ENCODE measurements at regions not wholly inside any gene's neighbourhood (a gene's known extent, or its start where the extent isn't known, plus 50 kb on each side); places are given as distances from the start of the nearest gene placed in this dataset.

- TF ChIP-seq, protein P1, sequence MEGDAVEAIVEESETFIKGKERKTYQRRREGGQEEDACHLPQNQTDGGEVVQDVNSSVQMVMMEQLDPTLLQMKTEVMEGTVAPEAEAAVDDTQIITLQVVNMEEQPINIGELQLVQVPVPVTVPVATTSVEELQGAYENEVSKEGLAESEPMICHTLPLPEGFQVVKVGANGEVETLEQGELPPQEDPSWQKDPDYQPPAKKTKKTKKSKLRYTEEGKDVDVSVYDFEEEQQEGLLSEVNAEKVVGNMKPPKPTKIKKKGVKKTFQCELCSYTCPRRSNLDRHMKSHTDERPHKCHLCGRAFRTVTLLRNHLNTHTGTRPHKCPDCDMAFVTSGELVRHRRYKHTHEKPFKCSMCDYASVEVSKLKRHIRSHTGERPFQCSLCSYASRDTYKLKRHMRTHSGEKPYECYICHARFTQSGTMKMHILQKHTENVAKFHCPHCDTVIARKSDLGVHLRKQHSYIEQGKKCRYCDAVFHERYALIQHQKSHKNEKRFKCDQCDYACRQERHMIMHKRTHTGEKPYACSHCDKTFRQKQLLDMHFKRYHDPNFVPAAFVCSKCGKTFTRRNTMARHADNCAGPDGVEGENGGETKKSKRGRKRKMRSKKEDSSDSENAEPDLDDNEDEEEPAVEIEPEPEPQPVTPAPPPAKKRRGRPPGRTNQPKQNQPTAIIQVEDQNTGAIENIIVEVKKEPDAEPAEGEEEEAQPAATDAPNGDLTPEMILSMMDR (IDR thresholded peaks at IDR 0.05) = no peak
- TF ChIP-seq SMAD4 (CRISPR knock-in tag; IDR thresholded peaks at IDR 0.05) = no peak
- TF ChIP-seq CREB1 (CRISPR knock-in tag; IDR thresholded peaks at IDR 0.05) = no peak
Measured at GRCh38 chr5:52190737-52191136, 597.0 kb upstream of the ITGA1 start.

Data from WTC11 (cell line).